Left ventricle myocardium superior (tissue), 1 donor: ENCODE measurements at regions not wholly inside any gene's neighbourhood (a gene's known extent, or its start where the extent isn't known, plus 50 kb on each side); places are given as distances from the start of the nearest gene placed in this dataset.

ENCODE experiments used
- ATAC-seq: fragments of 200-7000 bp; cut with Tn5 transposase; one replicate; pipeline ENCODE4 v1.9.1; 2020; ENCODE audit warnings: mild to moderate bottlenecking, moderate library complexity
- DNase-seq: peaks from one replicate; pipeline ENCODE4 v3.0.0-alpha.2; 2020
- intact Hi-C: fragments of 100-400 bp; cut with micrococcal nuclease; formaldehyde crosslinking; loops from one replicate; pipeline ENCODE4 v1.11.0; 2022
- donor health status: DM: no; HTN: yes; CAD: no; lungs with severe emphysema.

GRCh38 chr12:130016194-130016593 is 112.4 kb upstream of the TMEM132D start:
- intact Hi-C loops = no loop called here
- DNase-seq (no peak), ATAC-seq (no peak)

GRCh38 chr12:130016986-130017385 is 113.2 kb upstream of the TMEM132D start:
- intact Hi-C loops = no loop called here
- ATAC-seq = no peak
- DNase-seq = no peak

DNA sequence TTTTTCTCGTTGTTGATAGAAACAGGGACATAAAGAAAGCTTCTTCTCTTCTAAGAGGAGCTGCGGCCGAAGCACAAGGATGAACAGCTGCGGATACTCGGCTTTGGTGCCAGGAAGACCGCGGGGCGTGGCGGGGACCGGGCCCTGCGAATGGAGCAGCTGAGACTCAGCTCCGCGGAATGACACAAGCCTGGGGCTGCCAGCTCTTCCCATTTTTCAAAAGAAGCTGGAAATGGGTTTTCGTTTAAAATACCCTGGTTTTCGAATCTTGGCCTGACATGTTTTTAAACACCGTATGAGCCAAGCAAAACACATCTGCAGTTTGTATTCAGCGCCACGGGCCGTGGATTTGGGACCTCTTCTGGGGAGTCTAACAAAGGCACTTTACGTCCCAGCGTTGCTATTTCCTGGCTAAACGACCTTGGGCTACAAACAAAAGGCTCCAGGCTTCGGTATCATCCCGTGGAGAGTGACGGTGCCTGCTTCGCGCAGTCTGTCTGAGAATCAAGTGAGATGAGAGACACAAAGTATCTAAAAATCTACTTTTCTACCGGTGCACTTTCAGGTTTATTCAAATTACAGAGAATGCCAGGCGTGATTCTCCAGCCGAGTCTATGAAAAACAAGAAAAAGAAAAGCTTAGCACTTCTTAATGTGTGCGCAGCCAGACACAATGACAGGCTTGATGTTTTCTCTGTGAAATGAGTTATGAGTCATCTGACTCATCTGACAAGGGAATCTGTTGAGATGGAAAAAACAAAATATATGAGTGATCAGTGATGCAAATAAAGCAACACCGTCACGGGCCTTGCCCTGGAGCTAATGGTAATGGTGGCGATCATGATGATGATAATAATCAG is 114.0 kb upstream of the TMEM132D start:
- no peak for DNase-seq
- intact Hi-C loops = no loop called here
- ATAC-seq = no peak

DNA sequence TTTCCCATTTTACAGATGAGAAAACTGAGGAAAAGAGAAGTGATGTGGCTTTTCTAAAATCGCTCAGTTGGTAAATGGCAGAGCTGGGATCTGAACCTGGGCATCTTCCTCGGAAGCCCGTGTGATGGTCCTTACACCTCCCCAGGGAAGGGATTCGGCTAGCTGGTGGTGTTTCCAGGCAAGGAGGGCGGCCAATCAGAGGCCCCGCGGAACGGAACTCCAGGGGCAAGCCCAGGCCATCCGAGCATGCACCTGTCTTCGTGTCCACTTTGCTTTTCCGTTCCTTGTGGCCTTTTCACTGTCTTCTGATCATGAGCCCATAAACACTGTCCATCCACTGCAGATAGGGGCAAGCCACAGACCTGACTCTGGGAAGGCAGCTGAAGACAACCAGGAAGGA is 114.8 kb upstream of the TMEM132D start:
- intact Hi-C loops = no loop called here
- ATAC-seq = no peak
- no peak for DNase-seq

DNA sequence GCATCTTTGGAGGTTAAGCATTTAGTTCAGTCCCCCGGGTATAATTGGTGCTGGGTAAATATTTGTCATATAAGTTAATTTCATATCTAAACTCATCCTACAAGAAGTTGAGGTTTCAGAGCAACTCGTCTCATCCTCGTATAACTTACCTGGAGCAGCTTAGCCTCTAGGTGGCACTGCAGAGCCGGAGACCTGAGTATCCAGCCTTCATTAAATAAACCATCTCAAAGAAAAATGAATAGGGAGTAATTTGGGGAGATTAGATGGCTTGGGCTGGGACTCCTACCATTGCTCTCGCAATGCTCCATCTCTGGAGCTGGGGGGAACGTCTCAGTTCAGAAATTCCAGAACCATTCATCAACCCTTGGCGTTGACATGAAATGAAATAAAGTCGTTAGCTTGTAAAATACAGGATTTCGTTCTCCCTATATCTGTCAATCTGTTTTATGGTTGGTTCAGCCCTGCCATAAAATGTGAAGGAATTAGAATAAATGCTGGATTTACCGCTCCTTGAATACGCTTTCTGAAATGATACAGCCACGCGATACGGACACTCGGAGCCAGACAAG is 122.9 kb upstream of the TMEM132D start:
- DNase-seq (no peak), ATAC-seq (no peak)
- intact Hi-C loops = no loop called here

DNA sequence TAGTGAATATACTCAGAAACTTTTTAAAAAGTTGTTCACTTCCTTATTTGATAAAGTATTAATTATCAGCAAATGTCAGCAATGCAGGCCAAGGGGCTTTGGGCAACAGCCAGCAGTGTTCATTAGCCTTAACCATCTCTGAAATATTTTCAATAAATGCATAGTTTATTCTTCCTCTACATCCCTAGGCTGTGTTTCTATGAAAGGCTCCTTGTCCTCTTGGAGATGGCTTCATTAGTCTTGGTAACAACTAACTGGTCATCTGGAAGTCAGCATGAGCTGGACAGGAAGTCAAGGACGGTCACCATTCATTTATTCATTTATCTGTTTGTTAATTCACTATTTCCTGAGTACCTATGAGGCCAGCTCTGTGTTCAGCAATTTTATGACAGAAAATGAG is 124.0 kb upstream of the TMEM132D start:
- intact Hi-C loops = no loop called here
- DNase-seq (no peak), ATAC-seq (no peak)

DNA sequence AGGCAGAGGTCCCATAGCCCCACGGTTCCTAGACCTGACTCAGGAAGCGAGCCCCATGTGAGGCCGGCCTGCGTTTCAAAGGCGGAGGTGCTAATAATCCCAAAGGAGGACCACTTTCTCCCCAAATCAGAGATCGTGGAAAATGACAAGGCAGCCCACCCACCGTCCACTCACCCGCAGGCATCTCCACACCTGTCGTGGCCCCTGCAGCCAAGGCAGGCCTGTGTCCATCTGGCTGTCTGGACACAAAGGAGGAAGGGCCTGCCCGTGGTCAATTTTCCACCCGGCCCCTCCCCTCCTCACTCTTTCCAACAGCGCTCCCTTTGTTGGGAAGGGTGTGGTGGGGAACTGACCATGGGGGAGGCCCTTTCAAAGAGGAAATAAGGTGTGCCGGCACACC is 125.3 kb upstream of the TMEM132D start:
- no peak for ATAC-seq
- intact Hi-C loops = no loop called here

DNA sequence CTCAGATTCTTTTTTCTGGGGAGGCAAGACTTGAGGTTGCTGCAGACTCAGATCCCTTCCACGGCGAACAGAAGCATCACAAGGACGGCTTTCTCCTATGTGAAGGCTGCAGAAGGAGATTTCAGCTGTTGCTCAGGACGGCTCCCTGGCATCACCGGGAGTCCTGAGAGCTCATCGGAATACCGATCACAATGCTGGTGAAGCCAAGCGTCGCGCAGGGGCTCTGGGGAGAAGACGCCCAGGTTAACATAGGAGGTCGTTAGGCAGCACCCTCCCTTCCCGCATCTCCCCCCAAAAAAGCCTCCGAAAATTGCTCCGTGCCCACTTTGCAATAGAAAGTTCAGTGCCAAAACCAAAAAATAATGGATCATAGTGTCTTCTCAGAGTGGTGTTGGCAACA is 127.2 kb upstream of the TMEM132D start:
- no peak for ATAC-seq
- intact Hi-C loops = no loop called here
- DNase-seq = no peak

More for the DNA sequence above, 125.3 kb upstream of the TMEM132D start:
- no peak for DNase-seq

GRCh38 chr12:130031571-130032189 is 127.9 kb upstream of the TMEM132D start:
- ATAC-seq (no peak), DNase-seq (peak; percentile 55)
- intact Hi-C loops = no loop called here

GRCh38 chr12:130041983-130042812 is 120.1 kb upstream of the FZD10 start:
- ATAC-seq = no peak
- intact Hi-C loops = loop anchor here (10.0 kb wide), 1 partner anchor 293 kb away; the partner anchor contains the start of gene PIWIL1
- peak; percentile 54 for DNase-seq

DNA sequence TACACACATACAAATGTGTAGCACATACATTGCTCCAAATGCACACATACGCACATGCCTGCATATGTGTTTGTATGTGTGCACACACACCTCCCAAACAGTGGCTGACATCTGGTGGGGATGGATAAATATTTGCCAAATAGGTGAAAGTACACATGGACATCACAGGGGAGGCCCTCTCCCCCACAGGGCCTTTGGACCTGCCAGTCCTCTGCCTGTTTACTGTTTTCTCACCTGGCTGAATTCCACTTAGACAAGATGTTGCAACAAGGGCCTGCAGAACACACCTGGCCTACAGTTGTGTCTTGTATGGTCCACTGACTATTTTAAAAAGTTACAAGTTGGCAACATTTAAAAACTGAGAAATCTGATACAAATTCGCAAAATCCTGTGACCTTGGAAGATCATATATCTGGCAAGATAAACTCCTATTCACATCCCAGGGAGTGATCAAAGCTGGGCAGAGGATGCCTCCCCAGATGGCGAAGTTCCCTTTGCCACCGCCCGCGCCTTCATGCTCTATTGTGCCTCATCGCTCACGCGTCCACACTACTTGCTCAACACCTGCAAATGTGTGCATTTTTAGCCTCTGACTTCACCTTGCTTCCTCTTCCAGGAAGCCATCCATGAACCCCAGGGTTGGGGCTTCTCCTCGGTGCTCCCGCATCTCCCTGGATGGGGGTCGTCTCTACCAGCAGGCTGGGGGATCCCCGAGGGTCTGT is 118.4 kb upstream of the FZD10 start:
- no peak for DNase-seq
- intact Hi-C loops = loop anchor here (10.0 kb wide), 1 partner anchor 291 kb away; the partner anchor contains the start of gene PIWIL1
- ATAC-seq = no peak

GRCh38 chr12:130044991-130045621 is 117.2 kb upstream of the FZD10 start:
- DNase-seq (no peak), ATAC-seq (no peak)
- intact Hi-C loops = loop anchor here (10.0 kb wide), 1 partner anchor 290 kb away; the partner anchor contains the start of gene PIWIL1

GRCh38 chr12:130049666-130050065 is 112.6 kb upstream of the FZD10 start:
- no peak for DNase-seq
- no peak for ATAC-seq
- intact Hi-C loops = loop anchor here (10.0 kb wide), 1 partner anchor 285 kb away; the partner anchor contains the start of gene PIWIL1

DNA sequence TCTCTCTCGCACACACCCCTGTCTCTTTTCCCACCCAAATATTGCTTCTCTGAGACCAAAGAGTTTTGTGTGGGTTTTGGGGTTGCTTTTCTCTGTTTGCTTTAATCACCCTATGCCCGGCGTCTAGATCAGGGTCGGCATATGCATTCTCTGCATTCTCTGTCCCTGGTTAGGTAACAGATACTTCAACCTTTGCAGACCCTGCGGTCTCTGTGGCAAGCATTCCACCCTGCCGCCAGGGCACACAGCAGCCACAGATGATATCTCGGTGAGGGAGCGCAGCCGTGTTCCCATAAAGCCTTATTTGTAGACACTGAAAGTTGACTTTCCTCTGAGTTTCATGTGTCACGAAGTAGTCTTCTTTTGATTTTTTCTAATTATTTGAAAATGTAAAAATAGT is 110.4 kb upstream of the FZD10 start:
- DNase-seq = no peak
- intact Hi-C loops = no loop called here
- ATAC-seq = no peak

DNA sequence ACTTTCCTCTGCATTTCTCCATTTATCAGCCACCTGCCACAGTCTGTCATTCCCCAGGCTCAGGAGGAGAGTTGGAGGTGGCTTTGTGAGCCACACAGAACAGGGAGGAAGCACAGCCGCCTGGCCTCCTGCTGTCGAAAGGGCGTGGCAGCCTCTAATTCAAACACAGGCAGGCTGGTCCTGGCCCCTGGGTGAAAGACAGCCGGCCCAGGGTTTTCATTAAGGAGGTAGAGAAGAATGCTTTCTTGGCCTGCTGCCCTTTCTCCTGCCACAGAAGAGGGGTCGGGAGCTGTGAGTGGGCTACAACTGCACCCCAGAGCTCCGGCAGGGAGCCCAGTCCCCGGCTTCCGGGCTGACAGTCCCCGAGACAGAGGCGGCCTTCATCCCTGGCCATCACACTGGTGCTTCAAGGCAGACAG is 108.6 kb upstream of the FZD10 start:
- no peak for DNase-seq
- intact Hi-C loops = no loop called here
- no peak for ATAC-seq

DNA sequence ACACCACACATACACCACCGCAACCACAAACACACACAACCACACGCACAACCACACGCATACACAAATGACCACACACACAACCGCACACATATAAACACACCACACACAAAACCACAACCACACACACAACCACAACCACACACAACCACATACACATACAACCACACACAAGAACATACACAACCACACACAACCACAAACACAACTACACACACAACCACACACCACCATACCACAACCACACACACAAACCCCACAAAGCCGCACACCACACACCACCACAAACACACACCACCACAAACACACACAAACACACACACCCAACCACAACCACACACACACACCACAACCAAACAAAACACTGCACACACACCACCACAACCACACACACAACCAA is 107.5 kb upstream of the FZD10 start:
- no peak for ATAC-seq
- intact Hi-C loops = no loop called here
- DNase-seq = no peak

DNA sequence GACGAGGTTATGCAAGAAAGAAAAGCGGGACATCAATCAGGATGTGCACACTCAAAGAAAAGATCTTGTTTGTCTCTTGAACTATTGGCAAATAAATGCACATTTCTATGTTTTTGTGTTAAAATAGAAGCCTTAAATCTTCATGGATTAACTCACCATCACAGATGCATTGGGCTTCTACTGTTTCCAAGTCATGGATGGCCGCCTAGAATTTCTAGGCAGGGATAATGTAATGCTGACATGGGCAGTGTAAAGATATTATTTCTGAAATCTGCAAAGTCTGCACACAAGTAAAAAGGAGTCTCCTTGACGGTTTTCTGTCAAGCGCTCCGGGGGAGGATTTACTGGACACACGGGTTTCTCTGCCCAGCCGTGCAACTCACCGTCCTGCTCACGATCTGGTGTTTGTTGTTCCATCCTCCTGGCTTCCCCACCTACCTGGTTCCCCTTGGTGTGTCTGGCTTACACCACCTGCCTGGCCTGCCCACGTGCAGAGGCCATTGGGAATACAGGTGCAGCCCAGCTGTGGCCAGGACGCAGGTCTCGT is 103.3 kb upstream of the FZD10 start:
- ATAC-seq = no peak
- intact Hi-C loops = no loop called here
- DNase-seq = no peak

DNA sequence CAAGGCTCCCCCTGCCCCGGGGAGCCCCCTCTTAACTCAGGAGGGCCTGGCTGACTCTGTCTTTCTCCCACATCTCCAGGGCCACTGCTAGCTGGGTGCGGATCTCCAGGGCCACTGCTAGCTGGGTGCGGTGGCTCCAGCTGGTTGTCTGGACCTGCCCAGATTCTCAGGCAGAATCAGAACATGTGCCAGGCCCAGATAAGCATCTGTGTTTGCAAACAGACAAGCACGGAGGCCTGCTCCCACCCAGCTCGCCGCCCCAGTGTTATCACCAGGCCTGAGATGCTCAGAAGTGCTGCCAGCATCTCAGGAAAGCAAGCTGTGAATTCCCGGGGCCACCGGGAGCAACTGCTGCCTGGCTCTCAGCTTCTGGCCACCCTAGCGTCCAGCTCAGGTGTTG is 98.4 kb upstream of the FZD10 start:
- intact Hi-C loops = no loop called here
- no peak for ATAC-seq

More for the DNA sequence above, 98.4 kb upstream of the FZD10 start:
- no peak for DNase-seq
